Pancreas (tissue), 10 donors: ENCODE measurements at regions not wholly inside any gene's neighbourhood (a gene's known extent, or its start where the extent isn't known, plus 50 kb on each side); places are given as distances from the start of the nearest gene placed in this dataset.

Experiments
- ATAC-seq, 4 donors: fragments of 200-7000 bp; cut with Tn5 transposase; one replicate each; pipeline versions ENCODE4 v1.8.0 to v1.9.1; 2020; ENCODE audit warnings: mild to moderate bottlenecking in 4 of 4, moderate library complexity in 4 of 4
- DNase-seq, 6 donors: peaks; one replicate each; pipeline ENCODE4 v3.0.0-alpha.2; 2020
- FAIRE-seq: peaks from 2 replicates; lab custom pipeline; 2012; peaks lifted over from hg19 to GRCh38; lab: Jason Lieb, UNC
- H3K27ac ChIP-seq, 4 donors: fragments of 200-600 bp; sonication (generic); 1 replicate in 3 of 4; 2 replicates in 1 of 4; pipeline versions ENCODE4 v1.5.0 to v1.8.0; 2020
- H3K27me3 ChIP-seq, 4 donors: fragments of 200-600 bp; one replicate each; pipeline ENCODE4 v1.8.0; 2021
- H3K36me3 ChIP-seq, 3 donors: fragments of 200-600 bp; sonication (generic) in 1 of 3; one replicate each; pipeline versions ENCODE4 v1.5.0 to v1.8.0; 2020 to 2021
- H3K4me1 ChIP-seq, 3 donors: fragments of 200-600 bp; one replicate each; pipeline ENCODE4 v1.8.0; 2021
- H3K4me3 ChIP-seq, 4 donors: fragments of 200-600 bp; sonication (generic) in 2 of 4; one replicate each; pipeline versions ENCODE4 v1.5.0 to v1.8.0; 2020 to 2021
- H3K9me3 ChIP-seq, 4 donors: fragments of 200-600 bp; one replicate each; pipeline ENCODE4 v1.8.0; 2021
- CTCF ChIP-seq, 4 donors: fragments of 200-600 bp; sonication (generic) in 3 of 4; IDR thresholded peaks; one replicate each; pipeline versions ENCODE4 v1.5.0 to v1.8.0; 2021; ENCODE audit warnings: antibody characterized with exemption in 4 of 4
- WGBS, 2 donors: extraction: QIAGEN DNeasy Blood & Tissue Kit; methylation state at CpG; one replicate each; pipeline ENCODE4 v1.1.7; 2013; 5-methylcytosine and 5-hydroxymethylcytosine counted together
- intact Hi-C, 3 donors: fragments of 100-400 bp; cut with DNase I; formaldehyde crosslinking; loops; one replicate each; pipeline versions ENCODE4 v1.11.1 to v1.14.2; 2022
- donor health status: healthy with polysubstance abuse.
- donor health status: DM: no; HTN: no; CAD: no; lungs with moderate emphysema.
- donor health status: DM: no; HTN: no; CAD: no.
- donor health status: control.
- donor health status: control.
- donor health status: Bipolar disorder and iron deficiency.
- donor health status: DM: yes; HTN: yes; CAD: no.
- donor health status: DM: no; HTN: no; CAD: no.
- donor health status: DM: no; HTN: no; CAD: no.
- donor health status: DM: yes; HTN: yes; CAD: no.

GRCh38 chr12:89040146-89040964, 311.9 kb downstream of the DUSP6 start:
- Histone ChIP-seq H3K4me1 (no peaks in the 10 kb centered on the region), H3K27ac (no peak overlapping the region), H3K36me3 (no peaks in the 10 kb centered on the region), H3K27me3 (no peaks in the 10 kb centered on the region), H3K4me3 (no peak overlapping the region), H3K9me3 (no peaks in the 10 kb centered on the region)
- DNase-seq, result no peak
- no peak for FAIRE-seq
- intact Hi-C loops, result loop anchor here in 1 of 3 donors (10.0 kb wide), 1 partner anchor 424 kb away; no protein-coding TSS in a partner anchor
- ATAC-seq, result no peak
- TF ChIP-seq CTCF (IDR thresholded peaks at IDR 0.05), result no peak
- WGBS, 2 donors, result 81 to 82% methylated on average over 10 of the region's 10 CpGs

GRCh38 chr12:89038831-89039512, 313.3 kb downstream of the DUSP6 start:
- WGBS, 2 donors, result 77 to 84% methylated on average over 4 of the region's 4 CpGs
- FAIRE-seq, result no peak
- no peaks in the 10 kb centered on the region for H3K4me1 ChIP-seq
- H3K9me3 ChIP-seq, result no peaks in the 10 kb centered on the region
- no peak for DNase-seq
- H3K27me3 ChIP-seq, result no peaks in the 10 kb centered on the region
- H3K36me3 ChIP-seq, result no peaks in the 10 kb centered on the region
- no peak for TF ChIP-seq CTCF (IDR thresholded peaks at IDR 0.05)
- no peak overlapping the region for H3K4me3 ChIP-seq
- ATAC-seq, result no peak
- intact Hi-C loops, result no loop called here
- H3K27ac ChIP-seq, result no peak overlapping the region

- ATAC-seq, result no peak
- no peak overlapping the region for H3K4me3 ChIP-seq
- FAIRE-seq, result no peak
These were observed 319.2 kb downstream of the DUSP6 start for GRCh38 chr12:89033062-89033461.

GRCh38 chr12:89029961-89030360, 322.3 kb downstream of the DUSP6 start:
- H3K9me3 ChIP-seq, result no peaks in the 10 kb centered on the region
- no peak for DNase-seq
- no peaks in the 10 kb centered on the region for H3K27me3 ChIP-seq
- no peak for TF ChIP-seq CTCF (IDR thresholded peaks at IDR 0.05)
- no peak for FAIRE-seq
- ATAC-seq, result no peak
- WGBS, 2 donors, result 88 to 96% methylated on average over 2 of the region's 2 CpGs
- H3K4me1 ChIP-seq, result no peaks in the 10 kb centered on the region
- intact Hi-C loops, result loop anchor here in 1 of 3 donors (10.0 kb wide), 1 partner anchor 495 kb away; the partner anchor contains the start of genes GALNT4 and POC1B
- H3K36me3 ChIP-seq, result no peaks in the 10 kb centered on the region
- no peak overlapping the region for H3K27ac ChIP-seq
- no peak overlapping the region for H3K4me3 ChIP-seq

More at GRCh38 chr12:89033062-89033461, 319.2 kb downstream of the DUSP6 start:
- Histone ChIP-seq H3K36me3 (no peaks in the 10 kb centered on the region), H3K9me3 (no peaks in the 10 kb centered on the region), H3K4me1 (no peaks in the 10 kb centered on the region), H3K27ac (no peak overlapping the region), H3K27me3 (no peaks in the 10 kb centered on the region)
- DNase-seq, result no peak
- 86 to 87% methylated on average over 3 of the region's 3 CpGs for WGBS, 2 donors
- no peak for TF ChIP-seq CTCF (IDR thresholded peaks at IDR 0.05)
- intact Hi-C loops, result no loop called here
